ENCODE measurements at regions not wholly inside any gene's neighbourhood (a gene's known extent, or its start where the extent isn't known, plus 50 kb on each side); places are given as distances from the start of the nearest gene placed in this dataset.
A peak's percentile ranks its signal among the peaks of the same experiment; 100 is the strongest.

DNA sequence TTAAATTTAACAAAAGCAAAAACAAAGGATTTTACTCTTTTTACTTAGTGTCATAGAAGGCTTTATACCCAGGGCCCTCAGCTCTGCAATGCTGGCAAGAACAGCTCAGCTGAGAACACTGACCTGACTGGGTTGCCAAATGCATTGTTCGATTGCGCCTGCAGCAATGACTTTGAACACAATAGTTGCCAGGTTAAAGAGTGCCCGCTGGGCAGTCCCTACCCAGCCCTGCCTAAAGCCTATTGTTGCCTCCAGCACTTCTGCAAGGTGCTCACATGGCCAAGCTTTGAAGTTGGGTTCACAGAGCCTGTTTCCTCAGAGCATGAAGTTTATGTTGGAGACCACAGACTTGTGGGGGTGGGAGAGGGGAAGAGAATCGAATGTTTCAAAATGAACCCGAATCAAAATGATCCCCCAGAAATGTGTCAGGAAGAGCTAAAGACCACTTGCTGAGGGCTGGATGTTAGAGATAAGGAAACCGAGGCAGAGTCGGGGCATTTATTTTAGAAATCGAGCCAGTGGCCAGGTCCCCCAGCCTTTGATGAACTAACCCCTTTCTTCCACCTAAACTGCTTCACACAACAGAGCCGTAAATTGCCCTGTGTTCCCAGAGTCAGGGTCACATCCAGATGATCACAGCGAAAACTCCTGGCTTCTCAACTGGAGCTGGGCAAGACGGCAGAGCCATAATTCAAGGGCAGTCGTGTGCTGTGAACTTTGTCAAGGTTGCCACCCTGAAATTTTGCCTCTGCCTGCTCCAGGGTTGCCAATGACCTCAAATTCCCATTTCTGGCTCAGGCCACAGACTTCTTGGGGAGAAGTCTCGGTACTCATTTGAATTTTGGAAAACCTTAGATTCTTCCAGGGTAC, 55.0 kb downstream of the FOXA2 start:
- H3K27ac ChIP-seq, result no peak overlapping the region
- DNase-seq (ENCODE audit: extremely low spot score in 2 of 2), result peak; percentile 49 to 54
- H3K4me3 ChIP-seq, result no peak overlapping the region
- H3K4me1 ChIP-seq, result no peaks in the 10 kb centered on the region
- no peak for TF ChIP-seq POLR2AphosphoS5 (IDR thresholded peaks at IDR 0.05; ENCODE audit: insufficient read depth in 1 of 2, low read depth in 1 of 2)
- TF ChIP-seq, protein P1, sequence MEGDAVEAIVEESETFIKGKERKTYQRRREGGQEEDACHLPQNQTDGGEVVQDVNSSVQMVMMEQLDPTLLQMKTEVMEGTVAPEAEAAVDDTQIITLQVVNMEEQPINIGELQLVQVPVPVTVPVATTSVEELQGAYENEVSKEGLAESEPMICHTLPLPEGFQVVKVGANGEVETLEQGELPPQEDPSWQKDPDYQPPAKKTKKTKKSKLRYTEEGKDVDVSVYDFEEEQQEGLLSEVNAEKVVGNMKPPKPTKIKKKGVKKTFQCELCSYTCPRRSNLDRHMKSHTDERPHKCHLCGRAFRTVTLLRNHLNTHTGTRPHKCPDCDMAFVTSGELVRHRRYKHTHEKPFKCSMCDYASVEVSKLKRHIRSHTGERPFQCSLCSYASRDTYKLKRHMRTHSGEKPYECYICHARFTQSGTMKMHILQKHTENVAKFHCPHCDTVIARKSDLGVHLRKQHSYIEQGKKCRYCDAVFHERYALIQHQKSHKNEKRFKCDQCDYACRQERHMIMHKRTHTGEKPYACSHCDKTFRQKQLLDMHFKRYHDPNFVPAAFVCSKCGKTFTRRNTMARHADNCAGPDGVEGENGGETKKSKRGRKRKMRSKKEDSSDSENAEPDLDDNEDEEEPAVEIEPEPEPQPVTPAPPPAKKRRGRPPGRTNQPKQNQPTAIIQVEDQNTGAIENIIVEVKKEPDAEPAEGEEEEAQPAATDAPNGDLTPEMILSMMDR (IDR thresholded peaks at IDR 0.05), result no peak
- no peak for TF ChIP-seq POLR2A (IDR thresholded peaks at IDR 0.05)
- no peaks in the 10 kb centered on the region for H3K36me3 ChIP-seq
- intact Hi-C loops (cut with DNase I), result no loop called here
- no peaks in the 10 kb centered on the region for H3K9me3 ChIP-seq
- H3K27me3 ChIP-seq, result no peaks in the 10 kb centered on the region

DNA sequence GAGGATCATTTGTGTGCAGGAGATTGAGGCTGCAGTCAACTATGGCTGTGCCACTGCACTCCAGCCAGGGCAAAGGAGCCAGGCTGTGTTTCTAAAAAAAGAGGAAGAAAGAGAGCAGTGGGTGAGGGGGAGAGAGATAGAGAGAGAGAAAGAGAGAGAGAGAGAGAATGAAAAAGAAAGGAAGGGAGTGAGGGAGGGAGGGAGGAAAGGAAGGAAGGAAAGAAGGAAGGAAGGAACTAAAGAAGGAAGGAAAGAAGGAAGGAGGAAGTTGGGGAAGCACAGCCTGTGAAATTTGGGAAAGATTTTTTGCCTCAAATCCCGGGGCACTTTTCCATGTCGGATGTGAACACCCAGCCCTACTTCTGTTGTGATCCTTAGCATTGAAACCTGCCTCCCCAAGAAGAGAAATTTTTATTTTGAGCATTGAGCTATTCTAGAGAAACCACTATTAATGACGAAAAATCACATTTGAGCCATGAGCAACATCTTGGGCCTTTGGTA, 57.8 kb downstream of the FOXA2 start:
- H3K4me1 ChIP-seq, result no peaks in the 10 kb centered on the region
- H3K9me3 ChIP-seq, result no peaks in the 10 kb centered on the region
- no peaks in the 10 kb centered on the region for H3K27me3 ChIP-seq
- intact Hi-C loops (cut with DNase I), result no loop called here
- peak in 1 of 2 donors; percentile 40 for DNase-seq (ENCODE audit: extremely low spot score in 2 of 2)
- H3K27ac ChIP-seq, result no peak overlapping the region
- H3K36me3 ChIP-seq, result no peaks in the 10 kb centered on the region
- TF ChIP-seq, protein P1 (IDR thresholded peaks at IDR 0.05), result no peak
- TF ChIP-seq POLR2AphosphoS5 (IDR thresholded peaks at IDR 0.05; ENCODE audit: insufficient read depth in 1 of 2, low read depth in 1 of 2), result no peak
- TF ChIP-seq POLR2A (IDR thresholded peaks at IDR 0.05), result no peak
- H3K4me3 ChIP-seq, result no peak overlapping the region

- Histone ChIP-seq H3K36me3 (no peaks in the 10 kb centered on the region), H3K4me1 (no peaks in the 10 kb centered on the region), H3K27me3 (no peaks in the 10 kb centered on the region), H3K4me3 (no peak overlapping the region), H3K27ac (no peak overlapping the region), H3K9me3 (no peaks in the 10 kb centered on the region)
- intact Hi-C loops (cut with DNase I), result no loop called here
- TF ChIP-seq POLR2AphosphoS5 (IDR thresholded peaks at IDR 0.05; ENCODE audit: insufficient read depth in 1 of 2, low read depth in 1 of 2), result no peak
- TF ChIP-seq, protein P1 (IDR thresholded peaks at IDR 0.05), result no peak
- no peak for TF ChIP-seq POLR2A (IDR thresholded peaks at IDR 0.05)
- DNase-seq (ENCODE audit: extremely low spot score in 2 of 2), result peak; percentile 54 to 70
Measured at GRCh38 chr20:22525821-22526220, 58.6 kb downstream of the FOXA2 start.

DNA sequence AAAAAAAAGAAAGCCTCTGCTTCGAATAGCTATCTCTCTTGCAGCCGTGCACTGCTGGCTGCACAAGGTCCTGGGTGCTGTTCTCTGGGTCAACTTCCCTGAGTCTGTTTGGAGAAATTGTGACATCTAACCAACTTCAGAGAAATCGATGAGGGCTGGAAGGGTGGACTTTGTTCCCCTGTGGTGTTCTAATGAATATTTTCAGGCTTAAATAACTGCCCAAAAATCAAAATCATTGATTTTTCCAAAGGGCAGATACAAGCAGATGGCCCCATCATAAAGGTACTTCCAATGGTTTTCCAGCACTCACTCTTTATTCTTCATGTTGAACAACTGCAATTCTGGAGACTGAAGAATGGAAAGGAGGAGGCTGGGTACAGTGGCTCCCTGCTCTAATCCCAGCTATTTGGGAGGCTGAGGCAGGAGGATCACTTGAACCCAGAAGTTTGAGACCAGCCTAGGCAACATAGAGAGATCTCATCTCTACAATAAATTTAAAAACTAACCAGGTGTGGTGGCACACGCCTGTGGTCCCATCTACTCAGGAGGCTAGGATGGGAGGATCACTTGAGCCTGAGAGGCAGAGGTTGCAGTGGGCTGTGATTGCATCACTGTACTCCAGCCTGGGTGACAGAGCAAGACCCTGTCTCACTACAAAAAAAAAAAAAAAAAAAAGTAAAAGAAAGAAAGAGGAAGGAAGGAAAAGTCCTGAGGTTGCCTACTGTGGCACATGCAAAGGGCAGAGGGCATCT, 59.1 kb downstream of the FOXA2 start:
- DNase-seq (ENCODE audit: extremely low spot score in 2 of 2), result peak; percentile 18 to 49
- no peaks in the 10 kb centered on the region for H3K9me3 ChIP-seq

DNA sequence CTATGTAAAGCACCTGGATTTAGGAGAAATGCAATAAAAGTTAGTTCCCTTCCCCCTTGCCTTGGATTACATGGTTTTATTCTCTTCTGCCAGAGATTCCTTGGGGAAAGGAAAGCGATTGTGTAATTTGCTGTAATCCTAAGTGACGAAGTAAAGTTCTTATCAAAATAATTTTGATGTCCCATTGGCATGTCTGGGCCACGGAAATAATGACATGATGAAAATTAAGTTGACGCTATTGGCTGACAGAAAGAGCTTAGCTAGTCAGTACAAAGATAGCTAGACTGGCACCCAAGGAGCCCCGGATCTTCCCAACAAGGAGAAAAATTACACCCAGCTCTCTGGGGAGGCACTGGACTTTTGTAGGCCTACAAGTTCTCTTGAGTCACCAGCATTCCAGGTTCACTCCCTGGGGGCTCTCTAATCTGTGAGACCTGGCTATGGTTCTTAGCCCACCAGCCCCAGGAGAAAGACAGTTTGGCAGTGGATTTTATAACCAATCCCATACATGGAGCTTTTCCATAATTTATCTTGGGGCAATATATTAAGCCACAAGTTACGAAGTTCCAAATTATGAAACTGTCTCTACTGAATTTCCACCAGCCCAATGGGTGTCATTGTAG, 59.9 kb downstream of the FOXA2 start:
- no peaks in the 10 kb centered on the region for H3K4me1 ChIP-seq
- H3K4me3 ChIP-seq, result no peak overlapping the region
- DNase-seq (ENCODE audit: extremely low spot score in 2 of 2), result peak in 1 of 2 donors; percentile 44
- intact Hi-C loops (cut with DNase I), result no loop called here
- H3K36me3 ChIP-seq, result no peaks in the 10 kb centered on the region
- H3K9me3 ChIP-seq, result no peaks in the 10 kb centered on the region
- no peaks in the 10 kb centered on the region for H3K27me3 ChIP-seq
- no peak overlapping the region for H3K27ac ChIP-seq
- no peak for TF ChIP-seq POLR2AphosphoS5 (IDR thresholded peaks at IDR 0.05; ENCODE audit: insufficient read depth in 1 of 2, low read depth in 1 of 2)
- TF ChIP-seq POLR2A (IDR thresholded peaks at IDR 0.05), result no peak
- TF ChIP-seq, protein P1 (IDR thresholded peaks at IDR 0.05), result no peak

More for the DNA sequence above, 59.1 kb downstream of the FOXA2 start:
- intact Hi-C loops (cut with DNase I), result no loop called here
- Histone ChIP-seq H3K27ac (no peak overlapping the region), H3K27me3 (no peaks in the 10 kb centered on the region), H3K4me1 (no peaks in the 10 kb centered on the region), H3K36me3 (no peaks in the 10 kb centered on the region), H3K4me3 (no peak overlapping the region)
- TF ChIP-seq POLR2AphosphoS5 (IDR thresholded peaks at IDR 0.05; ENCODE audit: insufficient read depth in 1 of 2, low read depth in 1 of 2), result no peak

Measured in vagina (tissue), 2 donors.